HUES48 (cell line): ENCODE measurements at regions not wholly inside any gene's neighbourhood (a gene's known extent, or its start where the extent isn't known, plus 50 kb on each side); places are given as distances from the start of the nearest gene placed in this dataset.

Source experiments
- H3K27ac ChIP-seq: one replicate; pipeline ENCODE4 v1.7.0; 2013; ENCODE audit warnings: low read depth, low read length, inconsistent platforms
- H3K27me3 ChIP-seq: 2 replicates; pipeline ENCODE4 v1.6.1; 2013; ENCODE audit warnings: mild to moderate bottlenecking, low read length; ENCODE audit not compliant: control insufficient read depth, insufficient read depth
- H3K36me3 ChIP-seq: 2 replicates; pipeline ENCODE4 v1.6.1; 2013; ENCODE audit warnings: low read length; ENCODE audit not compliant: control insufficient read depth, insufficient read depth
- H3K4me1 ChIP-seq: 2 replicates; pipeline ENCODE4 v1.6.1; 2013; ENCODE audit warnings: mild to moderate bottlenecking, low read length; ENCODE audit not compliant: control insufficient read depth, insufficient read depth
- H3K4me3 ChIP-seq: 2 replicates; pipeline ENCODE4 v1.5.1; 2013; ENCODE audit warnings: mild to moderate bottlenecking, low read depth, low read length
- H3K9ac ChIP-seq: 2 replicates; pipeline ENCODE4 v1.6.1; 2013; ENCODE audit warnings: mild to moderate bottlenecking, low read depth, low read length, moderate library complexity
- H3K9me3 ChIP-seq: 2 replicates; pipeline ENCODE4 v1.6.1; 2013; ENCODE audit warnings: low read length; ENCODE audit not compliant: control insufficient read depth, insufficient read depth

DNA sequence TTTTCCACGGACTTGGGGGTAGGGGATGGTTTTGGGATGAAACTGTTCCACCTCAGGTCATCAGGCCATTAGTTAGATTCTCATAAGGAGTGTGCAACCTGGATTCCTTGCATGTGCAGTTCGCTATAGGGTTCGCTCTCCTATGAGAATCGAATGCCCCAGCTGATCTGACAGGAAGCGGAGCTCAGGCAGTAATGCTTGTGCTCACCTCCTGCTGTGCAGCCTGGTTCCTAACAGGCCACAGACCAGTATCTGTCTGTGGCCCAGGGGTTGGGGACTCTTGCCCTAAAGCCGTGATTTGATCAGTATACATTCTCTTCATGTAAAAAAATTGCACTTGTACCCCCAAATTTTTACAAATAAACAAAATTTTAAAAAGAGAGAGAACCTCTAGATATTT, 219.4 kb upstream of the CPNE8 start:
- Histone ChIP-seq H3K9ac (no peak overlapping the region), H3K36me3 (no peaks in the 10 kb centered on the region), H3K9me3 (no peaks in the 10 kb centered on the region), H3K4me3 (no peak overlapping the region), H3K4me1 (peaks cover 19% of the 10 kb centered on the region), H3K27me3 (no peaks in the 10 kb centered on the region), H3K27ac (no peak overlapping the region)

DNA sequence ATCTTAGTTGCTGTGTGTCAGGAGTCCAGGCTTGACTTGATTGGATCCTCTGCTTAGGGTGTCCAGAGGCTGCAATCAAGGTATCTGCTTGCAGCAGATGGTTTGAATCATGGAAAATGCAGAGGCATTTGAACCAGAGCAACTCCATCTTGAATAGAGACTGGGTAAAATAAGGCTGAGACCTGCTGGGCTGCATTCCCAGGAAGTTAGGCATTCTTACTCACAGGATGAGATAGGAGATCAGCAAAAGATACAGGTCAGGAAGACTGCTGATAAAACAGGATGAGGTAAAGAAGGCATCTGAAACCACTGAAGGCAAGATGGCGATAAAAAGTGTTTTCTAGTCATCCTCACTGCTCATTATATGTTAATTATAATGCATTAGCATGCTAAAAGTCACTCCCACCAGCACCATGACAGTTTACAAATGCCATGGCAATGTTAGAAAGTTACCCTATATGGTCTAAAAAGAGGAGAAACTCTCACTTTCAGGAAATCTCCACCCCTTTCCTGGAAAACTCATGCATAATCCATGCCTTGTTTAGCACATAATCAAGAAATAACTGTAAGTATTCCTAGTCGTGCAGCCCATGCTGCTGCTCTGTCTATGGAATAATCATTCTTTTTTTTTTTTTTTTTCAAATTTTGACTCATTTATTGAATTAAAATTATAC, 218.3 kb upstream of the CPNE8 start:
- Histone ChIP-seq H3K9me3 (no peaks in the 10 kb centered on the region), H3K4me3 (no peak overlapping the region), H3K9ac (no peak overlapping the region), H3K36me3 (no peaks in the 10 kb centered on the region), H3K27me3 (no peaks in the 10 kb centered on the region), H3K27ac (no peak overlapping the region), H3K4me1 (peaks cover 11% of the 10 kb centered on the region; the same call in 1 of the 2 replicates)

DNA sequence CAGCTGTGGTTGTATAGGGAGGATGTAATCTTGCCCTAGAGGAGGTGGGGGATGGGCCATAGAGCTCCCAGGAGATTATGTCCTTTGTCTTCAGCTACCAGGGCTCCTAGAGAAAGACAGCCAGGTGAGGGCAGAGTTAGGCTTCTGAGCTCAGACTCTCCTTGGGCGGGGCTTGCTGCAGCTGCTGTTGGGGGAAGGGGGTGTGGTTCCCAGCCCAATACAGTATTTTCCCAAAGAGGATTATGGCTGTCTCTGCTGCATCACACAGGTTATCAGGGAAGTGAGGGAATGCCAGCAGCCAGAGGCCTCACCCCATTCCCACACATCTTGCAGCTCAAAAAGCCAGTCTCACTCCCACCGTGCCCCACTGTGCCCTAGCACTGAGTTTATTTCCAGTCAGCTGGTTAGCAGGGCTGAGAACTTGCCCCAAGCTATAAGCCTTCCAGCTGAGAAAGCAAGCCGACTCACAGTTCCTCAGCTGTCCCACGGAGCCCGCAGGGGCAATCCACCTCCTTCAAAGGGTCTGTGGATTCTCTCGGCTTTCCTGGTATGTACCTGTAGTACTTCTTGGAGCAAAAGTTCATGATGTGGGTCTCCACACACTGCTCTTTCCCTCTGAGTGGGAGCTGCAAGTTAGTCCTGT, 217.3 kb upstream of the CPNE8 start:
- H3K27me3 ChIP-seq: no peaks in the 10 kb centered on the region

DNA sequence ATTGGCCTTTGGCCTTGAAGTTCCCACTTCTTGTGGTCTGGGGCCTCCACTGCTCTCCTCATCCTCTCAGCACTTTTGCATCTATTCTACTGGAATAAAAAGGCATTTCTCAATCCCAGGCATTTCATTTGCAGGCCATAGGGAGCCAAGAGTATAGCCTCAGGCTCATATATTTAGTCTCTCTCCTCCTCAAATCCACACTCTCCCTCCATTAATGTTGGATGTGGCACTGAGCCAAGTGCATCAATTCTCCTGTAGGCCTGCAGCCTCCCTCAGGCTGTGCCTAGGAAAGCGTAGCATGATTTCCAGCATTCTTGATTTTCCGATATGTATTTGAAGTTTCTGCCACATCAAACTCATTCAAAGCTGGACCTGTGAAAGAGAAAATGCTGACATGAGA, 211.5 kb upstream of the CPNE8 start:
- Histone ChIP-seq H3K36me3 (no peaks in the 10 kb centered on the region), H3K4me1 (peaks cover 11% of the 10 kb centered on the region), H3K9me3 (no peaks in the 10 kb centered on the region), H3K27ac (no peak overlapping the region), H3K4me3 (no peak overlapping the region), H3K27me3 (no peaks in the 10 kb centered on the region), H3K9ac (no peak overlapping the region)

More for the DNA sequence above, 217.3 kb upstream of the CPNE8 start:
- peak overlapping the region; percentile 62 for H3K27ac ChIP-seq
- H3K36me3 ChIP-seq: no peaks in the 10 kb centered on the region
- H3K4me3 ChIP-seq: no peak overlapping the region
- peaks cover 11% of the 10 kb centered on the region; the same call in 1 of the 2 replicates for H3K4me1 ChIP-seq
- no peaks in the 10 kb centered on the region for H3K9me3 ChIP-seq
- H3K9ac ChIP-seq: no peak overlapping the region

DNA sequence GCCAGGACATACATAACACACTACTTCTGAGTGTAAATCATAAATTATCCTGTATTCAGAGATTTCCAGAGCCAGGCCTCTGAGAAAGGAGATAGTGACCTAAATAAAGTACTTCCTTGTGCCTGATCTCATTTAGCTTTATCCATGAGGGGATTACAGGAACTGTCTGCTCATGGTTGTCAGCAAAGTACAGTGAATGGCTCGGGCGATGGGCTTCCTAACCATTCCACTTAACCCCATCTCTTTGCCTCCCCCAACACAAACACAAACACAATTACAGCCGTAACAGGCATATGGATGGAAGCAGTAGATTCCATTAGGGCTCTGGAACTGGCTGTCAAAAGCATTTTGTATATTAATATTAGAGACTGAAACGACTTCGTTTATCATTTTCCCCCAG, 206.7 kb upstream of the CPNE8 start:
- no peaks in the 10 kb centered on the region for H3K9me3 ChIP-seq
- no peak overlapping the region for H3K4me3 ChIP-seq
- no peak overlapping the region for H3K9ac ChIP-seq
- H3K27ac ChIP-seq: no peak overlapping the region
- H3K4me1 ChIP-seq: peaks cover 4% of the 10 kb centered on the region; the same call in 1 of the 2 replicates
- H3K36me3 ChIP-seq: no peaks in the 10 kb centered on the region
- no peaks in the 10 kb centered on the region for H3K27me3 ChIP-seq

DNA sequence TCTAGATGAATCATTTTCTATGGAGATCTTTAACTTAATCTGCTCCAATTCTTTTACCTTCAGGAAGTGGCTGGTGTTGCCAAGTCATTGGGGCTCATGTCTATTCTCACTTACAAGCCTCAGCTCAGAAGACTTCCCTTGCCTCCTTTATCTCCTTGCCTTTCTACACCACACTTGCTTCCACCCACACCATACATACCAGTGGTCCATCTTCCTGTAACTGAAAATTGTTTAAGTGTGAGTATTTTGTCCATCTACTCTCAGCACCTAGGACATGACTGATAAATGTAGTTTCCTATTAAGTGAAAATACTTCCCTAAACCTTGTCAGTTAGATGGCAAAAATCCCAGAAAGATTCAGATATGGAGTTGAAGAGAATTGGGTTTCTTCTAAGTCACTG, 199.7 kb upstream of the CPNE8 start:
- H3K4me3 ChIP-seq: no peak overlapping the region
- H3K9ac ChIP-seq: no peak overlapping the region
- H3K27ac ChIP-seq: no peak overlapping the region
- H3K9me3 ChIP-seq: no peaks in the 10 kb centered on the region
- H3K27me3 ChIP-seq: no peaks in the 10 kb centered on the region
- H3K4me1 ChIP-seq: peaks cover 12% of the 10 kb centered on the region; the same call in 1 of the 2 replicates
- H3K36me3 ChIP-seq: no peaks in the 10 kb centered on the region

DNA sequence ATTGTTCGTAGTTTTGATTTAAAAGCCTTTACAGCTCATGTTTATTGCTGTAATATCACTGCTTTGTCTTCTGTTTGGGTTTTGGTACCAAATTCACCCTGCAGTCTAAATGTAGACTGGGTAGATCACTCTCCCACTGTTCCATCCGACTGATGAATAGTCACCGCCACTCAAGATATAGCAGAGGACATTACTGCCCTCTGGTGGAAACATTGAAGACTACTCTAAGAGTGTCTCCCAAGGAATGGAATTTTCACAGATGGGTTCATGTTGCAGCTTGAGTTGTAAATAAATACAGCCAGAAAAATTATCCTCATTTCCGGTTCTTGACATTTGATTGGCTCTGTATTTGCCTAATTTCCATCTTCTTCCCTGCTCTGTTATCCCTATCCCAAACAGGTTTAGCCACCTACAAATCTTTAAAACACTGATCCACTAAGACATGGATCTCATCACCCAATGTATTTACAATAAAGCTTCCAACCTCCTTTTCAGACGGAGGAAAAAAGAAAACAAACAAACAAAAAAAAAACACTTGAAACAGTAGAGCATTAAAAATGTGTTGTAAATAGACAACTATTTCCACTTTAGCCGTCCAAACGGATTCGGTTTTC, 198.3 kb upstream of the CPNE8 start:
- H3K9me3 ChIP-seq: no peaks in the 10 kb centered on the region
- peaks cover 12% of the 10 kb centered on the region; the same call in 1 of the 2 replicates for H3K4me1 ChIP-seq
- no peak overlapping the region for H3K4me3 ChIP-seq
- no peak overlapping the region for H3K9ac ChIP-seq
- H3K27me3 ChIP-seq: no peaks in the 10 kb centered on the region
- no peaks in the 10 kb centered on the region for H3K36me3 ChIP-seq
- H3K27ac ChIP-seq: no peak overlapping the region

DNA sequence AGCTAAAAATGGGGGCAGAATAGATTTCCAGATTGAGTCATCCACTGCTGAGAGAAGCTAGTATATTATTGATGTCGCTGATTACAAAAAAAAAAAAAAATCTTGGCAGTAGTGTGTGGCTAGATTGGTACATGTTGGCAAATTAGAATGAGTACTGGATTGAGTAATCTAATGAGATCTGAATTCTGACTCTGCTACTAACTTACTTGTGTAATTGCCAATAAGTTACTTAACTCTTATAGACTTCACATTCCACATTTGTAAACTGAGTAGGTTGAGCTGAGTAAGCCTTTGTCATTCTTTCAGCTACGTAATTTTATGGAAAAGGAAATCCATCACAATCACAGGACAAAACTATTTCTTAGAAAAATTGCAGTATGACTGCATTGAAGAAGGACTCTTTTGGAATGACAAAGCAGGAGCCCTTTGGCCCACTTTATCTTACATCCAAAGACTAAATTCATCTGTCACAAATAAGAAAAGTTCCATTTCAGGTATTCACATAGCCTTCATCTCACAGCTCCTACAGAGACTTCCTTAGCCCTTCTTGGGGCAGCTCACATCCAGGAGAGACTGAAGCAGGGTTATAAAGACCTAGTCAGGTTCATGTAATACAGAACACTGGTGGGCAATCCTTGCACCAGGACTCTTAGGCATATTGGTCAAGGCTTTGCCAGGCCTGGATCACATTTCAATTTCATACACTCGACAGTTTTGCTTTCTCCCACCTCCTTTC, 197.3 kb upstream of the CPNE8 start:
- Histone ChIP-seq H3K9me3 (no peaks in the 10 kb centered on the region), H3K27ac (no peak overlapping the region), H3K27me3 (no peaks in the 10 kb centered on the region), H3K4me3 (no peak overlapping the region), H3K4me1 (peaks cover 12% of the 10 kb centered on the region; the same call in 1 of the 2 replicates), H3K9ac (no peak overlapping the region), H3K36me3 (no peaks in the 10 kb centered on the region)

DNA sequence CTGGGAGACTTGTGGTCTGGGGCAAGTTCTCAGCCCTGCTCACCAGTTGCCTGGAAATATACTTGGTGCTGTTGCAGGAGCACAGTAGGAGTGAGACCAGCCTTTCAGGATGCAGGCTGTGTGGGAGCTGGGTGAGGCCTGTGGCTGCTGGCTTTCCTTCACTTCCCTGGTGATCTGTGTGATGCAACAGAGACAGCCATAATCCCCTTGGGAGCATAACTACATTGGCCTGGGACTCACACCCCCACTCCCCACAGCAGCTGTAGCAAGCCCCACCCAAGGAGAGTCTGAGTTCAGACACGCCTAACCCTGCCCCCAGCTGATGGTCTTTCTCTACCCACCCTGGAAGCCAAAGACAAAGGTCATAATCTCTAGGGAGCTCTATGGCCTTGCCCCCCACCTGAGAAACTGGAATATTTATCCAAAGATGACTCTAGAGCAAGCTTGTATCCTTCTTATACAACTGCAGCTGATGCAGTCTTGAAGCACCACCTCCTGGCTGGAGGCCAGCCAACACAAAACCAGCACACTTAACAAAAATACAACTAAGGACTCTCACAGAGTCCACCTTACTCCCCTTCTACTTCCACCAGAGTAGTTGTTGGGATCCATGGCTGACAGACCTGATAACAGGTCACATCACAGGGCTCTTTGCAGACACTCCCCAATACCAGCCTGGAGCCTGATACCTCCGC, 190.4 kb upstream of the CPNE8 start:
- Histone ChIP-seq H3K4me3 (no peak overlapping the region), H3K9ac (no peak overlapping the region), H3K9me3 (no peaks in the 10 kb centered on the region), H3K27ac (no peak overlapping the region), H3K27me3 (no peaks in the 10 kb centered on the region), H3K4me1 (peaks cover 14% of the 10 kb centered on the region), H3K36me3 (no peaks in the 10 kb centered on the region)

DNA sequence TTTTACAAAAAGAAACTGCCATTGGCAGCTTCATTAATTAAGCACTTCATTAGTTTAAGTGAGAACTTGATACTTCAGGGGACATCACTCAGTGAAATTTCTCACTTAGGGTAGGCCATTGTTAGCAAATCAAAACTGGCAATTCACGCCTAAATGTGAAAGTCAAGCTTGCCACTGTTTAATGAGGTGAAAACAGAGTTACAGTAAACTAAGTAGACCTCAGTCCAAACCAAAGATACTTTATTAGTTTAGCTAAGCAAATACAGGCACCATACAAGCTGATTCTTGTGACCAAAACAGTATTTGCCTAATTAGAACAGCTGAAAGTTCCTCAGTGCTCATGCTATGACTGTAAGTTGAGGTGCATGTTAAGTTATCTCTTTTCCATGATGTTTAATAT, 176.5 kb upstream of the CPNE8 start:
- no peaks in the 10 kb centered on the region for H3K9me3 ChIP-seq
- no peaks in the 10 kb centered on the region for H3K36me3 ChIP-seq
- H3K4me3 ChIP-seq: no peak overlapping the region
- H3K4me1 ChIP-seq: 0 out of 2 replicates have a peak, but pooled peaks cover 3% of the 10 kb centered on the region
- H3K9ac ChIP-seq: no peak overlapping the region
- H3K27ac ChIP-seq: no peak overlapping the region
- H3K27me3 ChIP-seq: no peaks in the 10 kb centered on the region
